ENCODE measurements at regions not wholly inside any gene's neighbourhood (a gene's known extent, or its start where the extent isn't known, plus 50 kb on each side); places are given as distances from the start of the nearest gene placed in this dataset.

GRCh38 chrX:55144697-55145096, 55.9 kb downstream of the PAGE2 start:
- CTCF ChIA-PET = no interaction called here

DNA sequence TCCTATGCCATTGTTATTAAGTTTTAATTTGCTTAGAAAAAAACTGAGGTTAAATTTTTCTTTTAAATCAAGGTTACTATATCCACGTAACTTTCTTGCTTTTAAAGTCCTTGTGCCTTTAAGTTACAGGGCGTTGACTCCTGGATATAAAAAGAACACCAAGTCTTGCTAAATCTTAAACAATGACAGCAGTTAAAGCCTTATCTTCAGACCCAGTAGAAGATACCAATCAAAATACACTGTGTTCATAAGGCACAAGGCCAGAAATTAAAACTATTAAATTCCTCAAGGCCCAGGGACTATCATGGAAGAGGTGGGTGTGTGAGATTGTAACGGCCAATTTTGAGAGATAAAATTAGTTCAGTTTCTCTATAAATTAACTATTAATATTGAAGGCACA, 60.4 kb downstream of the PAGE2 start:
- H3K4me3 ChIP-seq (ENCODE audit: low read depth, low read length) = no peak overlapping the region
- no peaks in the 10 kb centered on the region for H3K36me3 ChIP-seq (ENCODE audit: control insufficient read depth, insufficient read depth, low read length)
- no peaks in the 10 kb centered on the region for H3K4me1 ChIP-seq
- Mint-ChIP-seq H3K36me3 (ENCODE audit: insufficient read depth, unreplicated experiment) (no peaks in the 10 kb centered on the region), H3K27ac (ENCODE audit: unreplicated experiment) (no peak overlapping the region), H3K27me3 (ENCODE audit: insufficient read depth, unreplicated experiment) (no peaks in the 10 kb centered on the region), H3K9me3 (ENCODE audit: unreplicated experiment) (no peaks in the 10 kb centered on the region), H3K4me1 (ENCODE audit: low read depth, unreplicated experiment) (peaks cover 10% of the 10 kb centered on the region), H3K4me3 (ENCODE audit: unreplicated experiment) (no peak overlapping the region)
- intact Hi-C loops (cut with micrococcal nuclease; ENCODE audit: unreplicated experiment) = no loop called here
- H3K27me3 ChIP-seq (replicated peaks; ENCODE audit: control insufficient read depth, insufficient read depth, low read length) = no peaks in the 10 kb centered on the region
- DNase-seq = no peak
- CTCF ChIA-PET = no interaction called here
- POLR2A ChIA-PET = no interaction called here
- BruUV-seq (replicated peaks) = no TSS peak
- TF ChIP-seq, protein P1, sequence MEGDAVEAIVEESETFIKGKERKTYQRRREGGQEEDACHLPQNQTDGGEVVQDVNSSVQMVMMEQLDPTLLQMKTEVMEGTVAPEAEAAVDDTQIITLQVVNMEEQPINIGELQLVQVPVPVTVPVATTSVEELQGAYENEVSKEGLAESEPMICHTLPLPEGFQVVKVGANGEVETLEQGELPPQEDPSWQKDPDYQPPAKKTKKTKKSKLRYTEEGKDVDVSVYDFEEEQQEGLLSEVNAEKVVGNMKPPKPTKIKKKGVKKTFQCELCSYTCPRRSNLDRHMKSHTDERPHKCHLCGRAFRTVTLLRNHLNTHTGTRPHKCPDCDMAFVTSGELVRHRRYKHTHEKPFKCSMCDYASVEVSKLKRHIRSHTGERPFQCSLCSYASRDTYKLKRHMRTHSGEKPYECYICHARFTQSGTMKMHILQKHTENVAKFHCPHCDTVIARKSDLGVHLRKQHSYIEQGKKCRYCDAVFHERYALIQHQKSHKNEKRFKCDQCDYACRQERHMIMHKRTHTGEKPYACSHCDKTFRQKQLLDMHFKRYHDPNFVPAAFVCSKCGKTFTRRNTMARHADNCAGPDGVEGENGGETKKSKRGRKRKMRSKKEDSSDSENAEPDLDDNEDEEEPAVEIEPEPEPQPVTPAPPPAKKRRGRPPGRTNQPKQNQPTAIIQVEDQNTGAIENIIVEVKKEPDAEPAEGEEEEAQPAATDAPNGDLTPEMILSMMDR (IDR thresholded peaks at IDR 0.05; ENCODE audit: insufficient read depth in 1 of 2, low read depth in 1 of 2, low read length in 1 of 2, severe bottlenecking in 1 of 2, unreplicated experiment in 1 of 2) = no peak
- H3K9me3 ChIP-seq = no peaks in the 10 kb centered on the region

More at GRCh38 chrX:55144697-55145096, 55.9 kb downstream of the PAGE2 start:
- no peak overlapping the region for H3K27ac Mint-ChIP-seq (ENCODE audit: unreplicated experiment)
- TF ChIP-seq, protein P1 (IDR thresholded peaks at IDR 0.05; ENCODE audit: insufficient read depth in 1 of 2, low read depth in 1 of 2, low read length in 1 of 2, severe bottlenecking in 1 of 2, unreplicated experiment in 1 of 2) = no peak
- H3K36me3 Mint-ChIP-seq (ENCODE audit: insufficient read depth, unreplicated experiment) = no peaks in the 10 kb centered on the region
- H3K27me3 Mint-ChIP-seq (ENCODE audit: insufficient read depth, unreplicated experiment) = no peaks in the 10 kb centered on the region
- no peak for DNase-seq
- H3K4me1 Mint-ChIP-seq (ENCODE audit: low read depth, unreplicated experiment) = peaks cover 4% of the 10 kb centered on the region
- Histone ChIP-seq H3K36me3 (ENCODE audit: control insufficient read depth, insufficient read depth, low read length) (no peaks in the 10 kb centered on the region), H3K9me3 (0 out of 2 replicates have a peak, but pooled peaks cover 1% of the 10 kb centered on the region), H3K4me3 (ENCODE audit: low read depth, low read length) (no peak overlapping the region), H3K27me3 (replicated peaks; ENCODE audit: control insufficient read depth, insufficient read depth, low read length) (no peaks in the 10 kb centered on the region), H3K4me1 (no peaks in the 10 kb centered on the region)
- POLR2A ChIA-PET = no interaction called here
- H3K4me3 Mint-ChIP-seq (ENCODE audit: unreplicated experiment) = no peak overlapping the region
- intact Hi-C loops (cut with micrococcal nuclease; ENCODE audit: unreplicated experiment) = no loop called here
- H3K9me3 Mint-ChIP-seq (ENCODE audit: unreplicated experiment) = no peaks in the 10 kb centered on the region
- no TSS peak for BruUV-seq (replicated peaks)

- Histone ChIP-seq H3K4me3 (ENCODE audit: low read depth, low read length) (no peak overlapping the region), H3K4me1 (no peaks in the 10 kb centered on the region), H3K36me3 (ENCODE audit: control insufficient read depth, insufficient read depth, low read length) (no peaks in the 10 kb centered on the region), H3K27me3 (replicated peaks; ENCODE audit: control insufficient read depth, insufficient read depth, low read length) (no peaks in the 10 kb centered on the region), H3K9me3 (no peaks in the 10 kb centered on the region)
- Mint-ChIP-seq H3K27ac (ENCODE audit: unreplicated experiment) (no peak overlapping the region), H3K27me3 (ENCODE audit: insufficient read depth, unreplicated experiment) (no peaks in the 10 kb centered on the region), H3K4me3 (ENCODE audit: unreplicated experiment) (no peak overlapping the region), H3K9me3 (ENCODE audit: unreplicated experiment) (no peaks in the 10 kb centered on the region), H3K36me3 (ENCODE audit: insufficient read depth, unreplicated experiment) (no peaks in the 10 kb centered on the region), H3K4me1 (ENCODE audit: low read depth, unreplicated experiment) (peaks cover 10% of the 10 kb centered on the region)
- DNase-seq = no peak
- intact Hi-C loops (cut with micrococcal nuclease; ENCODE audit: unreplicated experiment) = no loop called here
- TF ChIP-seq, protein P1 (IDR thresholded peaks at IDR 0.05; ENCODE audit: insufficient read depth in 1 of 2, low read depth in 1 of 2, low read length in 1 of 2, severe bottlenecking in 1 of 2, unreplicated experiment in 1 of 2) = no peak
- ChIA-PET CTCF (no interaction called here), POLR2A (no interaction called here)
- no TSS peak for BruUV-seq (replicated peaks)
Measured at GRCh38 chrX:55151199-55151598, 62.4 kb downstream of the PAGE2 start.

Measured in Caco-2 (cell line).